Thyroid gland (tissue), 4 donors: ENCODE measurements at regions not wholly inside any gene's neighbourhood (a gene's known extent, or its start where the extent isn't known, plus 50 kb on each side); places are given as distances from the start of the nearest gene placed in this dataset.

Source experiments
- DNase-seq, 2 donors: peaks; one replicate each; pipeline ENCODE4 v3.0.0-alpha.2; 2019
- H3K27ac ChIP-seq, 3 donors: fragments of 200-600 bp; sonication (generic); 1 replicate in 2 of 3; 2 replicates in 1 of 3; pipeline ENCODE4 v1.5.1; 2016 to 2019; ENCODE audit warnings: mild to moderate bottlenecking in 1 of 3, moderate library complexity in 1 of 3
- H3K27me3 ChIP-seq: fragments of 200-600 bp; sonication (generic); one replicate; pipeline ENCODE4 v1.5.1; 2019
- H3K36me3 ChIP-seq, 2 donors: fragments of 200-600 bp; sonication (generic); one replicate each; pipeline ENCODE4 v1.5.1; 2016 to 2019
- H3K4me1 ChIP-seq, 2 donors: fragments of 200-600 bp; sonication (generic); one replicate each; pipeline ENCODE4 v1.5.1; 2017 to 2019
- H3K4me3 ChIP-seq, 3 donors: fragments of 200-600 bp; sonication (generic); replicated peaks in 1 of 3; 1 replicate in 2 of 3; 2 replicates in 1 of 3; pipeline ENCODE4 v1.5.1; 2016; ENCODE audit warnings: mild to moderate bottlenecking in 1 of 3
- H3K9me3 ChIP-seq: fragments of 200-600 bp; sonication (generic); one replicate; pipeline ENCODE4 v1.5.1; 2017
- CTCF ChIP-seq, 6 experiments: fragments of 200-600 bp in 3 of 6; fragments of 450-650 bp in 3 of 6; sonication (generic) in 3 of 6; IDR thresholded peaks; one replicate each; pipeline ENCODE4 v1.5.1; 2016 to 2019; ENCODE audit warnings: antibody characterized with exemption in 6 of 6, mild to moderate bottlenecking in 2 of 6, inconsistent platforms in 1 of 6, moderate library complexity in 1 of 6
- POLR2A ChIP-seq, 2 donors: fragments of 450-650 bp; IDR thresholded peaks; one replicate each; pipeline ENCODE4 v1.6.1; 2017; ENCODE audit warnings: antibody characterized with exemption in 2 of 2, mild to moderate bottlenecking in 2 of 2, moderate library complexity in 1 of 2
- WGBS, 2 donors: methylation state at CpG; one replicate each; pipeline ENCODE4 v1.1.5; 2017; 5-methylcytosine and 5-hydroxymethylcytosine counted together
- intact Hi-C: fragments of 100-400 bp; cut with DNase I; formaldehyde crosslinking; loops from one replicate; pipeline ENCODE4 v1.15.1; 2023

GRCh38 chr2:239881561-239882320 is 143.4 kb downstream of the NDUFA10 start:
- peak; percentile 38 to 39 for DNase-seq
- no peaks in the 10 kb centered on the region for H3K27me3 ChIP-seq

GRCh38 chr2:239881031-239881471 is 144.1 kb downstream of the NDUFA10 start:
- 66 to 76% methylated on average over 10 of the region's 10 CpGs for WGBS, 2 donors
- DNase-seq: no peak

More at GRCh38 chr2:239881561-239882320, 143.4 kb downstream of the NDUFA10 start:
- H3K27ac ChIP-seq: peak overlapping the region in 2 of 3 donors; percentile 24 to 29
- H3K4me3 ChIP-seq: no peak overlapping the region
- no peaks in the 10 kb centered on the region for H3K36me3 ChIP-seq
- peaks cover 15 to 16% of the 10 kb centered on the region in 2 donors for H3K4me1 ChIP-seq
- H3K9me3 ChIP-seq: no peaks in the 10 kb centered on the region
- 36 to 39% methylated on average over 16 to 17 of the region's 17 CpGs for WGBS, 2 donors
- TF ChIP-seq CTCF (IDR thresholded peaks at IDR 0.05) (no peak), POLR2A (IDR thresholded peaks at IDR 0.05) (no peak)
- intact Hi-C loops: loop anchor here (5.0 kb wide), 1 partner anchor 844 kb away; no protein-coding TSS in a partner anchor

DNA sequence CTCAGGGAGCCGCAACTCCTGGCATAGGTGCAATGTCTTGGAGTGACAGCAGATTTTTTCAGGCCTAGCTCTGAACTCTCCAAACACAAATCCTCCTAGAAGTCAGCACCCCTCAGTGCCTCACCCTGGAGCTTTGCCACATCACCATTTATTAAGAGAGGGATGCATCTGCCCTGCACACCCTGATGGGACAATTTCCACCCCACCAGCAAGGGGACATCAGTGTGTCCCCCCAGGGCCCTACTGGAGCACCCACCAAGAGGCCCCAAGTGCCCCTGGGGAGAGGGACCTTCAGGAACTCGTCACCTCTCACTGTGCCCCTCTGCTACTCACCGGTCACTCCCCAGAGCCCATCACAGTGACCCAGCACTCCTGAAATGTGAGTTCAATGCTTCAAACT is 144.7 kb downstream of the NDUFA10 start:
- DNase-seq: no peak
- no peaks in the 10 kb centered on the region for H3K9me3 ChIP-seq
- intact Hi-C loops: loop anchor here (5.0 kb wide), 1 partner anchor 843 kb away; no protein-coding TSS in a partner anchor
- WGBS, 2 donors: 94% methylated on average over 2 to 3 of the region's 3 CpGs
- no peak overlapping the region for H3K4me3 ChIP-seq
- no peaks in the 10 kb centered on the region for H3K36me3 ChIP-seq
- peaks cover 15 to 16% of the 10 kb centered on the region in 2 donors for H3K4me1 ChIP-seq
- H3K27ac ChIP-seq: no peak overlapping the region
- TF ChIP-seq POLR2A (IDR thresholded peaks at IDR 0.05) (no peak), CTCF (IDR thresholded peaks at IDR 0.05) (no peak)
- no peaks in the 10 kb centered on the region for H3K27me3 ChIP-seq

More at GRCh38 chr2:239881031-239881471, 144.1 kb downstream of the NDUFA10 start:
- no peak overlapping the region for H3K4me3 ChIP-seq
- H3K27ac ChIP-seq: peak overlapping the region in 2 of 3 donors; percentile 24 to 49
- peaks cover 15 to 16% of the 10 kb centered on the region in 2 donors for H3K4me1 ChIP-seq
- no peak for TF ChIP-seq POLR2A (IDR thresholded peaks at IDR 0.05)
- TF ChIP-seq CTCF (IDR thresholded peaks at IDR 0.05): no peak
- no peaks in the 10 kb centered on the region for H3K36me3 ChIP-seq
- no peaks in the 10 kb centered on the region for H3K27me3 ChIP-seq
- intact Hi-C loops: loop anchor here (5.0 kb wide), 1 partner anchor 844 kb away; no protein-coding TSS in a partner anchor
- H3K9me3 ChIP-seq: no peaks in the 10 kb centered on the region

- H3K4me1 ChIP-seq: peaks cover 15 to 16% of the 10 kb centered on the region in 2 donors
- no peaks in the 10 kb centered on the region for H3K27me3 ChIP-seq
- H3K9me3 ChIP-seq: no peaks in the 10 kb centered on the region
- H3K27ac ChIP-seq: no peak overlapping the region
- DNase-seq: no peak
- H3K36me3 ChIP-seq: no peaks in the 10 kb centered on the region
- intact Hi-C loops: loop anchor here (5.0 kb wide), 1 partner anchor 842 kb away; no protein-coding TSS in a partner anchor
- WGBS, 2 donors: 86 to 91% methylated on average over 11 of the region's 11 CpGs
- TF ChIP-seq CTCF (IDR thresholded peaks at IDR 0.05): no peak
- TF ChIP-seq POLR2A (IDR thresholded peaks at IDR 0.05): no peak
- no peak overlapping the region for H3K4me3 ChIP-seq
These were observed 145.6 kb downstream of the NDUFA10 start for GRCh38 chr2:239879423-239880084.
